Loucy (cell line): ENCODE measurements at regions not wholly inside any gene's neighbourhood (a gene's known extent, or its start where the extent isn't known, plus 50 kb on each side); places are given as distances from the start of the nearest gene placed in this dataset.

Source experiments
- EZH2phosphoT487 ChIP-seq: fragments of 200-600 bp; IDR thresholded peaks from 2 replicates; pipeline ENCODE4 v1.6.1; 2018; ENCODE audit warnings: antibody characterized with exemption, mild to moderate bottlenecking, moderate library complexity, borderline replicate concordance
- TF ChIP-seq, protein P1 (sequence below): fragments of 200-600 bp; sonication (generic); conservative IDR thresholded peaks from 2 replicates; pipeline ENCODE4 v1.5.1; 2014; ENCODE audit warnings: mild to moderate bottlenecking, antibody characterized with exemption, low read length

DNA sequence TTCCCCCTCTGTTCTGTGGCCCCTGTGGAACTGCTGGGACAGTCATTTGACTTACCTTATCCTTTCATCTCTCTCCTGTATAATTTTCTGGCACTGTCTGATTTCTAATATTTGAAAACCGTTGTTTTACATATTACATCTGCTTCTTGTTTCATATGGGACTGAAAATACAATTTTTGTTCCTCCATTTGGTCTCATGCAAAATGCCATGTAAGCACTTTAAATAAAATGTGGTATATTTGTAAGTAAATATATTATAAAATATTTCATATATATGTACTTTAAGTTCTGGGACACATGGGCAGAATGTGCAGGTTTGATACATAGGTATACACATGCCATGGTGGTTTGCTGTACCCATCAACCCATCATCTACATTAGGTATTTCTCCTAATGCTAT, 93.9 kb upstream of the PLPPR5 start:
- TF ChIP-seq, protein P1, sequence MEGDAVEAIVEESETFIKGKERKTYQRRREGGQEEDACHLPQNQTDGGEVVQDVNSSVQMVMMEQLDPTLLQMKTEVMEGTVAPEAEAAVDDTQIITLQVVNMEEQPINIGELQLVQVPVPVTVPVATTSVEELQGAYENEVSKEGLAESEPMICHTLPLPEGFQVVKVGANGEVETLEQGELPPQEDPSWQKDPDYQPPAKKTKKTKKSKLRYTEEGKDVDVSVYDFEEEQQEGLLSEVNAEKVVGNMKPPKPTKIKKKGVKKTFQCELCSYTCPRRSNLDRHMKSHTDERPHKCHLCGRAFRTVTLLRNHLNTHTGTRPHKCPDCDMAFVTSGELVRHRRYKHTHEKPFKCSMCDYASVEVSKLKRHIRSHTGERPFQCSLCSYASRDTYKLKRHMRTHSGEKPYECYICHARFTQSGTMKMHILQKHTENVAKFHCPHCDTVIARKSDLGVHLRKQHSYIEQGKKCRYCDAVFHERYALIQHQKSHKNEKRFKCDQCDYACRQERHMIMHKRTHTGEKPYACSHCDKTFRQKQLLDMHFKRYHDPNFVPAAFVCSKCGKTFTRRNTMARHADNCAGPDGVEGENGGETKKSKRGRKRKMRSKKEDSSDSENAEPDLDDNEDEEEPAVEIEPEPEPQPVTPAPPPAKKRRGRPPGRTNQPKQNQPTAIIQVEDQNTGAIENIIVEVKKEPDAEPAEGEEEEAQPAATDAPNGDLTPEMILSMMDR, result no peak
- no peak for TF ChIP-seq EZH2phosphoT487
